Tibial artery (tissue), 4 donors: ENCODE measurements at regions not wholly inside any gene's neighbourhood (a gene's known extent, or its start where the extent isn't known, plus 50 kb on each side); places are given as distances from the start of the nearest gene placed in this dataset.

Experiments used
- DNase-seq, 2 donors: peaks; one replicate each; pipeline ENCODE4 v3.0.0-alpha.2; 2019
- H3K27ac ChIP-seq, 2 donors: fragments of 200-600 bp; sonication (generic) in 1 of 2; 1 replicate in 1 of 2; 2 replicates in 1 of 2; pipeline ENCODE4 v1.5.1; 2018 to 2019; ENCODE audit warnings: mild to moderate bottlenecking in 1 of 2
- H3K27me3 ChIP-seq, 2 donors: fragments of 200-600 bp; sonication (generic) in 1 of 2; one replicate each; pipeline versions ENCODE4 v1.5.1 to v1.6.0; 2016 to 2019
- H3K36me3 ChIP-seq, 3 donors: fragments of 200-600 bp; sonication (generic) in 2 of 3; one replicate each; pipeline ENCODE4 v1.5.1; 2016 to 2019; ENCODE audit warnings: mild to moderate bottlenecking in 2 of 3
- H3K4me1 ChIP-seq, 4 donors: fragments of 200-600 bp; sonication (generic) in 2 of 4; 1 replicate in 3 of 4; 2 replicates in 1 of 4; pipeline ENCODE4 v1.5.1; 2016 to 2019
- H3K4me3 ChIP-seq, 2 donors: fragments of 200-600 bp; sonication (generic) in 1 of 2; 1 replicate in 1 of 2; 2 replicates in 1 of 2; pipeline ENCODE4 v1.5.1; 2018 to 2019; ENCODE audit warnings: mild to moderate bottlenecking in 2 of 2
- H3K9me3 ChIP-seq, 3 donors: fragments of 200-600 bp; sonication (generic) in 1 of 3; one replicate each; pipeline ENCODE4 v1.5.1; 2016 to 2019
- intact Hi-C: fragments of 100-400 bp; cut with DNase I; formaldehyde crosslinking; loops from one replicate; pipeline ENCODE4 v1.15.0; 2023; ENCODE audit warnings: low total_unique reads
- TF ChIP-seq, protein P1 (sequence below), 2 experiments: fragments of 200-600 bp in 1 of 2; fragments of 450-650 bp in 1 of 2; IDR thresholded peaks; one replicate each; pipeline ENCODE4 v1.5.1; 2017 to 2019; ENCODE audit warnings: antibody characterized with exemption in 2 of 2, mild to moderate bottlenecking in 1 of 2, moderate library complexity in 1 of 2

DNA sequence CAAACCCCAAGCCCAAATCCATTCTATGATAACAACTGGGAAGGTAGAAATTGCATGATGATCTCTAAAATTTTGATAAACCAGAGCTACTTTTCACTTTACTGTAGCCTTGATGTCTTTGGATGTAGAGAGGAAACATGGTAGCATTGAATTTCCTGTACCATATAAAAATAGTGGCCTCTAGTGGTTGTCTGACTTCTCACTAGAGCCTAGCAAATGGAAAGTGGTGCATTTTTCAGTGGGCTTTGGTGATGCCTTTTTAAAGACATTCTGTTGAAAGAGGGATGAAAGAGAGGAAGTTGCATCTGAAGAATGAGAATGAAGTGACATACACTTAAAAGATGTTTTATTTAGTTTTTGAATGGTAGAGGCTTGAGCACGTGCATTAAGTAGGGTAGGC, 662.2 kb downstream of the XIRP2 start:
- H3K4me1 ChIP-seq = no peaks in the 10 kb centered on the region
- no peak overlapping the region for H3K27ac ChIP-seq
- H3K9me3 ChIP-seq = no peaks in the 10 kb centered on the region
- no peaks in the 10 kb centered on the region for H3K27me3 ChIP-seq
- TF ChIP-seq, protein P1, sequence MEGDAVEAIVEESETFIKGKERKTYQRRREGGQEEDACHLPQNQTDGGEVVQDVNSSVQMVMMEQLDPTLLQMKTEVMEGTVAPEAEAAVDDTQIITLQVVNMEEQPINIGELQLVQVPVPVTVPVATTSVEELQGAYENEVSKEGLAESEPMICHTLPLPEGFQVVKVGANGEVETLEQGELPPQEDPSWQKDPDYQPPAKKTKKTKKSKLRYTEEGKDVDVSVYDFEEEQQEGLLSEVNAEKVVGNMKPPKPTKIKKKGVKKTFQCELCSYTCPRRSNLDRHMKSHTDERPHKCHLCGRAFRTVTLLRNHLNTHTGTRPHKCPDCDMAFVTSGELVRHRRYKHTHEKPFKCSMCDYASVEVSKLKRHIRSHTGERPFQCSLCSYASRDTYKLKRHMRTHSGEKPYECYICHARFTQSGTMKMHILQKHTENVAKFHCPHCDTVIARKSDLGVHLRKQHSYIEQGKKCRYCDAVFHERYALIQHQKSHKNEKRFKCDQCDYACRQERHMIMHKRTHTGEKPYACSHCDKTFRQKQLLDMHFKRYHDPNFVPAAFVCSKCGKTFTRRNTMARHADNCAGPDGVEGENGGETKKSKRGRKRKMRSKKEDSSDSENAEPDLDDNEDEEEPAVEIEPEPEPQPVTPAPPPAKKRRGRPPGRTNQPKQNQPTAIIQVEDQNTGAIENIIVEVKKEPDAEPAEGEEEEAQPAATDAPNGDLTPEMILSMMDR (IDR thresholded peaks at IDR 0.05) = no peak
- no peak overlapping the region for H3K4me3 ChIP-seq
- no peak for DNase-seq
- intact Hi-C loops = no loop called here
- H3K36me3 ChIP-seq = no peaks in the 10 kb centered on the region

DNA sequence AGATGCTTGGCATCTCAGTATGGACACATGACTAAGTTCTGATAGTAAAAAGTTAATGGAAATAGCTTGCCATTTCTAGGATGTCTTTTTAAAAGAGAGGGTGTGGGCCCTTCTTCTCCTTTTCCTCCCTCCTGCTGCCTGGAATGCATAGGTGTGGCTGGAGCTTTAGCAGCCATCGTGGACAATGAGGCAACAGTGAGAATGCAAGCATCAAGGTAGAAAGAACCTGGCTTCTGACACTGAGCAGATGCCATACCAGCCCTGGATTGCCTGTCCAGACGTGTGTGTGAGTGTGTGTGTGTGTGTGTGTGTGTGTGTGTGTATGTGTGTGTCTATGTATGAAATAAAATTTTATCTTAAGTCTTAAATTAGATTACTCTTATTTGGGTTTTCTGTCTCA, 660.1 kb downstream of the XIRP2 start:
- H3K36me3 ChIP-seq = no peaks in the 10 kb centered on the region
- no peak overlapping the region for H3K4me3 ChIP-seq
- intact Hi-C loops = no loop called here
- no peak overlapping the region for H3K27ac ChIP-seq
- DNase-seq = no peak
- no peaks in the 10 kb centered on the region for H3K9me3 ChIP-seq
- H3K4me1 ChIP-seq = no peaks in the 10 kb centered on the region
- TF ChIP-seq, protein P1 (IDR thresholded peaks at IDR 0.05) = no peak
- H3K27me3 ChIP-seq = no peaks in the 10 kb centered on the region

DNA sequence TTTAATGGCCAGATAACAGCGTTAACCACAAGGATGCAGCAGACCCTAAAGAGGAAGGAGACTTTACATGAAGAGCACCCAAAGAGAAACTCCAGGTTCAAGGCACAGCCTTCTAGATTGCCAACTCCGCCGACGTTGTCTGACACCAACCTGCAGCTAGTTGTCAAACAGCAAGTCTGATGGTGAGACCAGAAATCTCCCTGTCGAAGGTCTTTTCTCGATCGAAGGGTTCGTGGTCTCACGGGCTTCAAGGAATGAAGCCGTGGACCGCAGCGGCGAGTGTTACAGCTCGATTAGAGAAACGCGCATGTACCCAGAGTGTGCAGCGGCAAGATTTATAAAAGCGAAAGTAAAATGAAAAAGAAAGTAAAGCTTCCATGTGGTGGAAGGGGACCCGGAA, 656.3 kb downstream of the XIRP2 start:
- TF ChIP-seq, protein P1 (IDR thresholded peaks at IDR 0.05) = no peak
- intact Hi-C loops = no loop called here
- H3K27ac ChIP-seq = no peak overlapping the region
- no peak overlapping the region for H3K4me3 ChIP-seq
- no peak for DNase-seq
- no peaks in the 10 kb centered on the region for H3K27me3 ChIP-seq
- no peaks in the 10 kb centered on the region for H3K4me1 ChIP-seq
- no peaks in the 10 kb centered on the region for H3K36me3 ChIP-seq
- H3K9me3 ChIP-seq = no peaks in the 10 kb centered on the region

DNA sequence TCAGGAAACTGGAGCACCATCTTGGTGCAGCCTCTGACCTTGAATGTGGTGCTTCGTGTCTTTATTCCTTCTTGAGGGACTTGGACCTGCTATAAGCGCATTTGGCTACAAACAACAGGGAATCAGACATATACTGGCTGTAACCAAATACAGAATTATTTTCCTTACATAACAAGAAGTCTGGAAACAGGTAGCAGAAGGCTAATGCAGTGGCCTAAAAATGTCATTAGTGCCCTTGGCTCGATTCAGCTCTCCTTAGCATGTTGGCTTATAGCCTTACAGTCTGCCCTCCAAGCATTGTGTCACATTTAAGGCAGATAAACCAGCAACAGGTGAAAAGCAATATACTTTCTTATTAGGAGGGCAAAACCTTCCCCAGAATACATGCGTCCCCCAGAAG, 655.4 kb downstream of the XIRP2 start:
- intact Hi-C loops = no loop called here
- Histone ChIP-seq H3K27ac (no peak overlapping the region), H3K9me3 (no peaks in the 10 kb centered on the region), H3K4me3 (no peak overlapping the region), H3K36me3 (no peaks in the 10 kb centered on the region), H3K27me3 (no peaks in the 10 kb centered on the region), H3K4me1 (no peaks in the 10 kb centered on the region)
- TF ChIP-seq, protein P1 (IDR thresholded peaks at IDR 0.05) = no peak
- no peak for DNase-seq

DNA sequence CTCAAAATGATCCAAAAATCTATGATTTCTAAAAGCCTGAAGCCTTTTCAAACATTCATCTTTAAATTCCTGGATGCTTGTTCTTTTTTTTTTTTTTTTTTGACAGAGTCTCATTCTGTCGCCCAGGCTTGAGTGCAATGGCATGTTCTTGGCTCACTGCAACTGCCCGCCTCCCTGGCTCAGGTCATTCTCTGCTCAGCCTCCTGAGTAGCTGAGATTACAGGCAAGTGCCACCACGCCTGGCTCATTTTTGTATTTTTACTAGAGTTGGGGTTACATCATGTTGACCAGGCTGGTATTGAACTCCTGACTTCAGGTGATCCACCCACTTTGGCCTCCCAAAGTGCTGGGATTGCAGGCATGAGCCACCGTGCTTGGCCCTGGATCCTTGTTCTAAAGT, 649.5 kb downstream of the XIRP2 start:
- no peak overlapping the region for H3K27ac ChIP-seq
- no peak for DNase-seq
- H3K4me3 ChIP-seq = no peak overlapping the region
- H3K36me3 ChIP-seq = no peaks in the 10 kb centered on the region
- no peaks in the 10 kb centered on the region for H3K27me3 ChIP-seq
- H3K9me3 ChIP-seq = no peaks in the 10 kb centered on the region
- H3K4me1 ChIP-seq = no peaks in the 10 kb centered on the region
- intact Hi-C loops = no loop called here
- TF ChIP-seq, protein P1 (IDR thresholded peaks at IDR 0.05) = no peak

DNA sequence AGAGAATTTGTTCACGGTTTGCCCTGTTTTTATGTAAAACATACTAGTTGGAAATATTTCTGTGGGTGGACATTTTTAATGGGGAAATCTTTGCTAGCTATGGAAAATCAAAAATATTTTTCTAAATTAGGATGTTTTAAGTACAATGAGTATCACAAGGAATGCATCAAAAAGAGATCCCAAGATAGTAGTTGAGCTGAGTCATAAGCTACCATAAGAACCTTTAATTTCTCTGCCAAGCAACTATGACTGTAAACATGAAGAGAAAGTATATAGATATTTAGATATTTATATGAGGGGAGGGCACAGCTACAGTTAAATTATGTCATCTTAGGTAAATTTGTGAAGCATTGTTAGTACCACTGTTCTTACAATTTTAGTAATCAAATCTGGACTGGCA, 646.2 kb downstream of the XIRP2 start:
- H3K9me3 ChIP-seq = no peaks in the 10 kb centered on the region
- TF ChIP-seq, protein P1 (IDR thresholded peaks at IDR 0.05) = no peak
- H3K27ac ChIP-seq = no peak overlapping the region
- H3K4me1 ChIP-seq = no peaks in the 10 kb centered on the region
- intact Hi-C loops = no loop called here
- no peaks in the 10 kb centered on the region for H3K27me3 ChIP-seq
- no peak overlapping the region for H3K4me3 ChIP-seq
- DNase-seq = no peak
- H3K36me3 ChIP-seq = no peaks in the 10 kb centered on the region
